Activated CD8-positive, alpha-beta memory T cell treated with anti-CD3 and anti-CD28 coated beads, Interleukin-2, amount 50 U/mL, for 1 hour (primary cell): ENCODE measurements at regions not wholly inside any gene's neighbourhood (a gene's known extent, or its start where the extent isn't known, plus 50 kb on each side); places are given as distances from the start of the nearest gene placed in this dataset.
"Not testable (repeated sequence)": the region's sequence is repeated elsewhere in the genome, so short reads cannot be mapped to it uniquely, and the experiment has no call there.

ENCODE experiments used
- DNase-seq: peaks from one replicate; pipeline ENCODE4 v3.0.0-alpha.2; 2020; ENCODE audit errors: extremely low read depth

- DNase-seq = no peak
These were observed 707.8 kb upstream of the SALL3 start for GRCh38 chr18:78271790-78272189.

- DNase-seq = no peak
These were observed 705.7 kb upstream of the SALL3 start for GRCh38 chr18:78273876-78274275.

- DNase-seq = not testable (repeated sequence)
These were observed 696.2 kb upstream of the SALL3 start for GRCh38 chr18:78283425-78283824.

- no peak for DNase-seq
These were observed 686.8 kb upstream of the SALL3 start for GRCh38 chr18:78292618-78293380.

GRCh38 chr18:78293540-78293939 lies 686.1 kb upstream of the SALL3 start:
- DNase-seq = no peak

GRCh38 chr18:78293940-78294541 lies 685.6 kb upstream of the SALL3 start:
- no peak for DNase-seq

- no peak for DNase-seq
These were observed 684.4 kb upstream of the SALL3 start for GRCh38 chr18:78295262-78295661.

- DNase-seq = no peak
These were observed 683.5 kb upstream of the SALL3 start for GRCh38 chr18:78296166-78296565.

GRCh38 chr18:78297048-78297447 lies 682.6 kb upstream of the SALL3 start:
- no peak for DNase-seq

GRCh38 chr18:78303519-78304191 lies 676.0 kb upstream of the SALL3 start:
- DNase-seq = no peak

- no peak for DNase-seq
These were observed 675.1 kb upstream of the SALL3 start for GRCh38 chr18:78304192-78305164.

GRCh38 chr18:78305789-78306188 lies 673.8 kb upstream of the SALL3 start:
- DNase-seq = no peak

GRCh38 chr18:78309307-78309706 lies 670.3 kb upstream of the SALL3 start:
- DNase-seq = no peak

- DNase-seq = no peak
These were observed 669.7 kb upstream of the SALL3 start for GRCh38 chr18:78309924-78310323.

- DNase-seq = no peak
These were observed 660.4 kb upstream of the SALL3 start for GRCh38 chr18:78319264-78319663.

- no peak for DNase-seq
These were observed 659.7 kb upstream of the SALL3 start for GRCh38 chr18:78319961-78320360.

- DNase-seq = no peak
These were observed 658.2 kb upstream of the SALL3 start for GRCh38 chr18:78321402-78321801.

- DNase-seq = no peak
These were observed 656.0 kb upstream of the SALL3 start for GRCh38 chr18:78323453-78324197.

GRCh38 chr18:78327643-78328042 lies 652.0 kb upstream of the SALL3 start:
- DNase-seq = no peak

GRCh38 chr18:78330766-78331165 lies 648.9 kb upstream of the SALL3 start:
- DNase-seq = no peak

- DNase-seq = no peak
These were observed 626.7 kb upstream of the SALL3 start for GRCh38 chr18:78352910-78353309.
